ENCODE measurements at regions not wholly inside any gene's neighbourhood (a gene's known extent, or its start where the extent isn't known, plus 50 kb on each side); places are given as distances from the start of the nearest gene placed in this dataset.

DNA sequence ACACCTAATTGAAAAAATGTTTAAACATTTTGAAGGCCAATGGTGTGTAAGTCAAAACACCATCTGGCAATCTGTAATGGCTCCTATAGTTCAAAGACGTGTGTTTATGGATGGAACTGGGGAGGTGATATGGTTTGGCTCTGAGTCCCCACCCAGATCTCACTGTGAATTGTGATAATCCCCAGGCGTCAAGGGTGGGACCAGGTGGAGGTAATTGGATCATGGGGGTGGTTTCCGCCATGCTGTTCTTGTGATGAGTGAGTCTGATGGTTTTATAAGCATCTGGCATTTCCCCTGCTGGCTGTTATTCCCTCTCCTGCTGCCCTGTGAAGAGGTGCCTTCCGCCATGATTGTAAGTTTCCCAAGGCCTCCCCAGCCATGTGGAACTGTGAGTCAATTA is 52.2 kb downstream of the ADRA2C start:
- no peak overlapping the region for H3K4me2 ChIP-seq (ENCODE audit: control insufficient read depth, insufficient read depth)
- no peak overlapping the region for H2AFZ ChIP-seq (ENCODE audit: control insufficient read depth, low read depth, low read length)
- CTCF ChIA-PET, result no interaction called here
- POLR2A ChIA-PET, result no interaction called here
- no peaks in the 10 kb centered on the region for H4K20me1 ChIP-seq (ENCODE audit: control insufficient read depth, insufficient read depth)
- DNase-seq (ENCODE audit: low read depth, low spot score), result no peak
- no TSS peak for BruUV-seq (replicated peaks)
- H3K27ac ChIP-seq (ENCODE audit: control insufficient read depth, insufficient read depth), result no peak overlapping the region
- H3K9ac ChIP-seq (ENCODE audit: control insufficient read depth, insufficient read depth, low read length), result no peak overlapping the region
- ATAC-seq, result no peak
- intact Hi-C loops (cut with micrococcal nuclease; ENCODE audit: unreplicated experiment), result no loop called here
- H3K36me3 ChIP-seq (ENCODE audit: control insufficient read depth in 2 of 2, insufficient read depth in 2 of 2, low read length in 1 of 2), result no peaks in the 10 kb centered on the region
- WGBS (ENCODE audit: insufficient coverage, insufficient replicate concordance, low lambda C conversion rate, missing lambda C conversion rate), result 37% methylated on average over 4 of the region's 4 CpGs
- no peaks in the 10 kb centered on the region for H3K9me3 ChIP-seq (replicated peaks; ENCODE audit: control insufficient read depth, insufficient read depth, low read length)
- no peak for FAIRE-seq
- in situ Hi-C loops (cut with MboI), result no loop called here
- H3K79me2 ChIP-seq (ENCODE audit: control insufficient read depth, insufficient read depth, low read length), result no peaks in the 10 kb centered on the region
- H3K4me3 ChIP-seq, result no peak overlapping the region
- SMC1A ChIA-PET (ENCODE audit: uncharacterized antibody, unreplicated experiment), result no interaction called here
- RAD21 ChIA-PET (ENCODE audit: unreplicated experiment), result no interaction called here
- no peaks in the 10 kb centered on the region for H3K4me1 ChIP-seq (ENCODE audit: control insufficient read depth, insufficient read depth, low read length)
- no peaks in the 10 kb centered on the region for H3K27me3 ChIP-seq (replicated peaks in 1 of 2; ENCODE audit: control insufficient read depth in 2 of 2, insufficient read depth in 2 of 2, low read length in 1 of 2)
- TF ChIP-seq, protein P1, sequence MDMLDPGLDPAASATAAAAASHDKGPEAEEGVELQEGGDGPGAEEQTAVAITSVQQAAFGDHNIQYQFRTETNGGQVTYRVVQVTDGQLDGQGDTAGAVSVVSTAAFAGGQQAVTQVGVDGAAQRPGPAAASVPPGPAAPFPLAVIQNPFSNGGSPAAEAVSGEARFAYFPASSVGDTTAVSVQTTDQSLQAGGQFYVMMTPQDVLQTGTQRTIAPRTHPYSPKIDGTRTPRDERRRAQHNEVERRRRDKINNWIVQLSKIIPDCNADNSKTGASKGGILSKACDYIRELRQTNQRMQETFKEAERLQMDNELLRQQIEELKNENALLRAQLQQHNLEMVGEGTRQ (IDR thresholded peaks at IDR 0.05; ENCODE audit: borderline replicate concordance, low read depth, low read length), result no peak
- TF ChIP-seq, protein P2, sequence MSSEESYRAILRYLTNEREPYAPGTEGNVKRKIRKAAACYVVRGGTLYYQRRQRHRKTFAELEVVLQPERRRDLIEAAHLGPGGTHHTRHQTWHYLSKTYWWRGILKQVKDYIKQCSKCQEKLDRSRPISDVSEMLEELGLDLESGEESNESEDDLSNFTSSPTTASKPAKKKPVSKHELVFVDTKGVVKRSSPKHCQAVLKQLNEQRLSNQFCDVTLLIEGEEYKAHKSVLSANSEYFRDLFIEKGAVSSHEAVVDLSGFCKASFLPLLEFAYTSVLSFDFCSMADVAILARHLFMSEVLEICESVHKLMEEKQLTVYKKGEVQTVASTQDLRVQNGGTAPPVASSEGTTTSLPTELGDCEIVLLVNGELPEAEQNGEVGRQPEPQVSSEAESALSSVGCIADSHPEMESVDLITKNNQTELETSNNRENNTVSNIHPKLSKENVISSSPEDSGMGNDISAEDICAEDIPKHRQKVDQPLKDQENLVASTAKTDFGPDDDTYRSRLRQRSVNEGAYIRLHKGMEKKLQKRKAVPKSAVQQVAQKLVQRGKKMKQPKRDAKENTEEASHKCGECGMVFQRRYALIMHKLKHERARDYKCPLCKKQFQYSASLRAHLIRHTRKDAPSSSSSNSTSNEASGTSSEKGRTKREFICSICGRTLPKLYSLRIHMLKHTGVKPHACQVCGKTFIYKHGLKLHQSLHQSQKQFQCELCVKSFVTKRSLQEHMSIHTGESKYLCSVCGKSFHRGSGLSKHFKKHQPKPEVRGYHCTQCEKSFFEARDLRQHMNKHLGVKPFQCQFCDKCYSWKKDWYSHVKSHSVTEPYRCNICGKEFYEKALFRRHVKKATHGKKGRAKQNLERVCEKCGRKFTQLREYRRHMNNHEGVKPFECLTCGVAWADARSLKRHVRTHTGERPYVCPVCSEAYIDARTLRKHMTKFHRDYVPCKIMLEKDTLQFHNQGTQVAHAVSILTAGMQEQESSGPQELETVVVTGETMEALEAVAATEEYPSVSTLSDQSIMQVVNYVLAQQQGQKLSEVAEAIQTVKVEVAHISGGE (CRISPR knock-in tag; IDR thresholded peaks at IDR 0.05), result no peak
- TF ChIP-seq, protein P3, sequence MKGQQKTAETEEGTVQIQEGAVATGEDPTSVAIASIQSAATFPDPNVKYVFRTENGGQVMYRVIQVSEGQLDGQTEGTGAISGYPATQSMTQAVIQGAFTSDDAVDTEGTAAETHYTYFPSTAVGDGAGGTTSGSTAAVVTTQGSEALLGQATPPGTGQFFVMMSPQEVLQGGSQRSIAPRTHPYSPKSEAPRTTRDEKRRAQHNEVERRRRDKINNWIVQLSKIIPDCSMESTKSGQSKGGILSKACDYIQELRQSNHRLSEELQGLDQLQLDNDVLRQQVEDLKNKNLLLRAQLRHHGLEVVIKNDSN (IDR thresholded peaks at IDR 0.05; ENCODE audit: borderline replicate concordance, extremely low read length, insufficient read depth, low read depth, low read length), result no peak
- TF ChIP-seq RUNX3 (IDR thresholded peaks at IDR 0.05; ENCODE audit: low read length) (no peak), HDAC2 (IDR thresholded peaks at IDR 0.05) (no peak), ZNF207 (IDR thresholded peaks at IDR 0.05; ENCODE audit: borderline replicate concordance) (no peak), CBX3 (IDR thresholded peaks at IDR 0.05; ENCODE audit: borderline replicate concordance, low read depth) (no peak), LARP7 (IDR thresholded peaks at IDR 0.05) (no peak), STAT1 (conservative IDR thresholded peaks at IDR 0.05) (no peak), TBL1XR1 (IDR thresholded peaks at IDR 0.05; ENCODE audit: low read depth, low read length) (no peak), NFXL1 (IDR thresholded peaks at IDR 0.05; ENCODE audit: borderline replicate concordance) (no peak), NRF1 (conservative IDR thresholded peaks at IDR 0.05; ENCODE audit: low read depth, low read length) (no peak), SRF (IDR thresholded peaks at IDR 0.05; ENCODE audit: low read depth in 2 of 2, low read length in 2 of 2) (no peak), SPI1 (IDR thresholded peaks at IDR 0.05; ENCODE audit: borderline replicate concordance, insufficient read depth, low read depth, low read length) (no peak)
- TF ChIP-seq, protein P4, sequence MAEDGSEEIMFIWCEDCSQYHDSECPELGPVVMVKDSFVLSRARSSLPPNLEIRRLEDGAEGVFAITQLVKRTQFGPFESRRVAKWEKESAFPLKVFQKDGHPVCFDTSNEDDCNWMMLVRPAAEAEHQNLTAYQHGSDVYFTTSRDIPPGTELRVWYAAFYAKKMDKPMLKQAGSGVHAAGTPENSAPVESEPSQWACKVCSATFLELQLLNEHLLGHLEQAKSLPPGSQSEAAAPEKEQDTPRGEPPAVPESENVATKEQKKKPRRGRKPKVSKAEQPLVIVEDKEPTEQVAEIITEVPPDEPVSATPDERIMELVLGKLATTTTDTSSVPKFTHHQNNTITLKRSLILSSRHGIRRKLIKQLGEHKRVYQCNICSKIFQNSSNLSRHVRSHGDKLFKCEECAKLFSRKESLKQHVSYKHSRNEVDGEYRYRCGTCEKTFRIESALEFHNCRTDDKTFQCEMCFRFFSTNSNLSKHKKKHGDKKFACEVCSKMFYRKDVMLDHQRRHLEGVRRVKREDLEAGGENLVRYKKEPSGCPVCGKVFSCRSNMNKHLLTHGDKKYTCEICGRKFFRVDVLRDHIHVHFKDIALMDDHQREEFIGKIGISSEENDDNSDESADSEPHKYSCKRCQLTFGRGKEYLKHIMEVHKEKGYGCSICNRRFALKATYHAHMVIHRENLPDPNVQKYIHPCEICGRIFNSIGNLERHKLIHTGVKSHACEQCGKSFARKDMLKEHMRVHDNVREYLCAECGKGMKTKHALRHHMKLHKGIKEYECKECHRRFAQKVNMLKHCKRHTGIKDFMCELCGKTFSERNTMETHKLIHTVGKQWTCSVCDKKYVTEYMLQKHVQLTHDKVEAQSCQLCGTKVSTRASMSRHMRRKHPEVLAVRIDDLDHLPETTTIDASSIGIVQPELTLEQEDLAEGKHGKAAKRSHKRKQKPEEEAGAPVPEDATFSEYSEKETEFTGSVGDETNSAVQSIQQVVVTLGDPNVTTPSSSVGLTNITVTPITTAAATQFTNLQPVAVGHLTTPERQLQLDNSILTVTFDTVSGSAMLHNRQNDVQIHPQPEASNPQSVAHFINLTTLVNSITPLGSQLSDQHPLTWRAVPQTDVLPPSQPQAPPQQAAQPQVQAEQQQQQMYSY (CRISPR knock-in tag; IDR thresholded peaks at IDR 0.05), result no peak
- TF ChIP-seq, protein P5, sequence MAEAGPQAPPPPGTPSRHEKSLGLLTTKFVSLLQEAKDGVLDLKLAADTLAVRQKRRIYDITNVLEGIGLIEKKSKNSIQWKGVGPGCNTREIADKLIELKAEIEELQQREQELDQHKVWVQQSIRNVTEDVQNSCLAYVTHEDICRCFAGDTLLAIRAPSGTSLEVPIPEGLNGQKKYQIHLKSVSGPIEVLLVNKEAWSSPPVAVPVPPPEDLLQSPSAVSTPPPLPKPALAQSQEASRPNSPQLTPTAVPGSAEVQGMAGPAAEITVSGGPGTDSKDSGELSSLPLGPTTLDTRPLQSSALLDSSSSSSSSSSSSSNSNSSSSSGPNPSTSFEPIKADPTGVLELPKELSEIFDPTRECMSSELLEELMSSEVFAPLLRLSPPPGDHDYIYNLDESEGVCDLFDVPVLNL (IDR thresholded peaks at IDR 0.05; ENCODE audit: low read depth, low read length), result no peak

Measured in GM12878 (cell line).